SIG-M5 treated with dmso at 0.1 percent for 504 hours (cell line): ENCODE measurements at regions not wholly inside any gene's neighbourhood (a gene's known extent, or its start where the extent isn't known, plus 50 kb on each side); places are given as distances from the start of the nearest gene placed in this dataset.

Source experiments
- DNase-seq: peaks from one replicate; lab custom pipeline; 2025; ENCODE audit not compliant: unreplicated experiment; lab: John Stamatoyannopoulos, UW

GRCh38 chr12:103178366-103179080 lies 221.0 kb downstream of the ASCL1 start:
- DNase-seq: no peak

- peak; percentile 7 for DNase-seq
Measured at GRCh38 chr12:103181366-103182152, 224.1 kb downstream of the ASCL1 start.

GRCh38 chr12:103182299-103182698 lies 224.8 kb downstream of the ASCL1 start:
- no peak for DNase-seq

GRCh38 chr12:103196467-103196866 lies 239.0 kb downstream of the ASCL1 start:
- DNase-seq: no peak

- DNase-seq: no peak
Measured at GRCh38 chr12:103197725-103198388, 240.4 kb downstream of the ASCL1 start.

GRCh38 chr12:103198499-103198898 lies 241.0 kb downstream of the ASCL1 start:
- no peak for DNase-seq

- no peak for DNase-seq
Measured at GRCh38 chr12:103205906-103206305, 248.4 kb downstream of the ASCL1 start.

GRCh38 chr12:103207936-103208335 lies 250.5 kb downstream of the ASCL1 start:
- no peak for DNase-seq

- no peak for DNase-seq
Measured at GRCh38 chr12:103241184-103241583, 254.6 kb downstream of the C12orf42 start.

- no peak for DNase-seq
Measured at GRCh38 chr12:103244596-103244995, 251.2 kb downstream of the C12orf42 start.

- DNase-seq: no peak
Measured at GRCh38 chr12:103247531-103247930, 248.2 kb downstream of the C12orf42 start.

GRCh38 chr12:103249607-103250006 lies 246.2 kb downstream of the C12orf42 start:
- DNase-seq: peak; percentile 49

- DNase-seq: no peak
Measured at GRCh38 chr12:103250487-103250886, 245.3 kb downstream of the C12orf42 start.
